Spleen (tissue), 7 donors: ENCODE measurements at regions not wholly inside any gene's neighbourhood (a gene's known extent, or its start where the extent isn't known, plus 50 kb on each side); places are given as distances from the start of the nearest gene placed in this dataset.

ENCODE experiments used
- CTCF ChIP-seq, 11 experiments: fragments of 200-600 bp in 7 of 11; fragments of 450-650 bp in 4 of 11; sonication (generic) in 4 of 11; IDR thresholded peaks in 8 of 11; conservative IDR thresholded peaks in 3 of 11; 1 replicate in 7 of 11; 2 replicates in 4 of 11; pipeline versions ENCODE4 v1.4.0 to v1.8.0; 2016 to 2021; ENCODE audit warnings: antibody characterized with exemption in 11 of 11, inconsistent platforms in 4 of 11, mild to moderate bottlenecking in 1 of 11
- POLR2A ChIP-seq, 3 donors: fragments of 450-650 bp; IDR thresholded peaks; one replicate each; pipeline ENCODE4 v1.5.1; 2017; ENCODE audit warnings: antibody characterized with exemption in 3 of 3, mild to moderate bottlenecking in 1 of 3
- donor health status: DM: no; HTN: no; CAD: no; lungs with moderate emphysema.
- donor health status: DM: no; HTN: no; CAD: no.
- donor health status: DM: no; HTN: no; CAD: no.

- no peak for TF ChIP-seq CTCF (IDR thresholded peaks at IDR 0.05 in 8 of 11, conservative IDR thresholded peaks at IDR 0.05 in 3 of 11)
- no peak for TF ChIP-seq POLR2A (IDR thresholded peaks at IDR 0.05)
Observed at GRCh38 chr14:85175556-85175955, 354.4 kb upstream of the FLRT2 start.
